ENCODE measurements at regions not wholly inside any gene's neighbourhood (a gene's known extent, or its start where the extent isn't known, plus 50 kb on each side); places are given as distances from the start of the nearest gene placed in this dataset.

DNA sequence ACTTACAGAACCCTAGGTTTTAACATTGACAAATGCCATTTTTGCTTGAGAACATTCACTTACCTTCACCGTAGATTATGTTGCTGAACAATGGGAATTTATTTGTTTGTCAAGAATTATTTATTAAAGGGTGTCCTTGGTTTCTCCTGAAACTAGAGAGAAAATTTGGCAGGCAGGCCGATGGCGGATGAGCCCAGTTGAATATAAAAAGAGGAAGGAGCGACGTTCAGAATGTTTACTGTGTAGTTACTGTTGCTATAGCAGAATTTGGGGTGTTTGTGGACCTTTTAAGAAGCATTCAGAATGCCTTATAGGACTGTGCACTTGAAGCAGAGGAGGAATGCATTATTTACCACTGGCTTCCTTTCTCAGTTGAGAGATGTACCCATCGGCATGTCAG is 268.2 kb downstream of the CDH10 start:
- intact Hi-C loops (cut with DNase I; ENCODE audit: low total_unique reads), result no loop called here
- H3K9me3 ChIP-seq, result no peaks in the 10 kb centered on the region

DNA sequence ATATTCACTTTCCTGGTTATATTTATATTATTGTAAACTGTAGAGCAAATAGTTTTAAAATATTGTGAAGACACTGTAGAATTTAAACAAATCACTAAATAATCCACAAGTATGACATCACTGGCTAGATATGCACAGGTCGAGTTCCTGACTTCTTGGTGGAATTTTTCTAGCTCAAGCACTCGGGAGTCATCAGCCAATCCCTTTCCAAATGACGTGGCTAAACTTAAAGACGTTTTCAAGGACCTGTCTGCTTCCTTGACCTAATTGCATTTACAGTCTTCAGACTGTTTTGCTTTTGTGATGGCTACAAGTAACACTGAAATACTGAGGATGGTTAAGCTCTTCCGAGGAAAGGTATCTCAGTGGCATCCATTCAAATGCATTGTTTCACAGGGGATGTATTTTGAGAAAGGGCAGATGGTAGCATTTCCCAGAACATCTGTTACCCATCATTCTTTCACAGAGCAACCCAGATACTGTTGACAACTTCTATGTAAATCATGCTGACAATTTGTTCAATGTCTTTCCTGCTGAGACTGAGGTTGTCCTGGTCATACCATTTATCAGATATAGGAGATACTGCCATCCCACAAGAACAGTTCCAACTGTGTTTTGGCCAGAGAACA is 262.8 kb downstream of the CDH10 start:
- TF ChIP-seq POLR2A (IDR thresholded peaks at IDR 0.05), result no peak
- TF ChIP-seq, protein P1, sequence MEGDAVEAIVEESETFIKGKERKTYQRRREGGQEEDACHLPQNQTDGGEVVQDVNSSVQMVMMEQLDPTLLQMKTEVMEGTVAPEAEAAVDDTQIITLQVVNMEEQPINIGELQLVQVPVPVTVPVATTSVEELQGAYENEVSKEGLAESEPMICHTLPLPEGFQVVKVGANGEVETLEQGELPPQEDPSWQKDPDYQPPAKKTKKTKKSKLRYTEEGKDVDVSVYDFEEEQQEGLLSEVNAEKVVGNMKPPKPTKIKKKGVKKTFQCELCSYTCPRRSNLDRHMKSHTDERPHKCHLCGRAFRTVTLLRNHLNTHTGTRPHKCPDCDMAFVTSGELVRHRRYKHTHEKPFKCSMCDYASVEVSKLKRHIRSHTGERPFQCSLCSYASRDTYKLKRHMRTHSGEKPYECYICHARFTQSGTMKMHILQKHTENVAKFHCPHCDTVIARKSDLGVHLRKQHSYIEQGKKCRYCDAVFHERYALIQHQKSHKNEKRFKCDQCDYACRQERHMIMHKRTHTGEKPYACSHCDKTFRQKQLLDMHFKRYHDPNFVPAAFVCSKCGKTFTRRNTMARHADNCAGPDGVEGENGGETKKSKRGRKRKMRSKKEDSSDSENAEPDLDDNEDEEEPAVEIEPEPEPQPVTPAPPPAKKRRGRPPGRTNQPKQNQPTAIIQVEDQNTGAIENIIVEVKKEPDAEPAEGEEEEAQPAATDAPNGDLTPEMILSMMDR (IDR thresholded peaks at IDR 0.05 in 4 of 5, conservative IDR thresholded peaks at IDR 0.05 in 1 of 5), result no peak
- Histone ChIP-seq H3K36me3 (no peaks in the 10 kb centered on the region), H3K27me3 (no peaks in the 10 kb centered on the region), H3K27ac (no peak overlapping the region), H3K4me1 (no peaks in the 10 kb centered on the region), H3K9me3 (no peaks in the 10 kb centered on the region), H3K4me3 (no peak overlapping the region)
- intact Hi-C loops (cut with DNase I; ENCODE audit: low total_unique reads), result no loop called here
- ATAC-seq (no peak), DNase-seq (no peak)
- in situ Hi-C loops (cut with MboI; ENCODE audit: low sequenced_read_pairs in 4 of 4), result no loop called here

More for the DNA sequence above, 268.2 kb downstream of the CDH10 start:
- H3K27me3 ChIP-seq, result no peaks in the 10 kb centered on the region
- no peak overlapping the region for H3K4me3 ChIP-seq
- DNase-seq (no peak), ATAC-seq (no peak)
- no peaks in the 10 kb centered on the region for H3K36me3 ChIP-seq
- H3K4me1 ChIP-seq, result no peaks in the 10 kb centered on the region
- no peak overlapping the region for H3K27ac ChIP-seq
- in situ Hi-C loops (cut with MboI; ENCODE audit: low sequenced_read_pairs in 4 of 4), result no loop called here
- TF ChIP-seq, protein P1 (IDR thresholded peaks at IDR 0.05 in 4 of 5, conservative IDR thresholded peaks at IDR 0.05 in 1 of 5), result no peak
- TF ChIP-seq POLR2A (IDR thresholded peaks at IDR 0.05), result no peak

DNA sequence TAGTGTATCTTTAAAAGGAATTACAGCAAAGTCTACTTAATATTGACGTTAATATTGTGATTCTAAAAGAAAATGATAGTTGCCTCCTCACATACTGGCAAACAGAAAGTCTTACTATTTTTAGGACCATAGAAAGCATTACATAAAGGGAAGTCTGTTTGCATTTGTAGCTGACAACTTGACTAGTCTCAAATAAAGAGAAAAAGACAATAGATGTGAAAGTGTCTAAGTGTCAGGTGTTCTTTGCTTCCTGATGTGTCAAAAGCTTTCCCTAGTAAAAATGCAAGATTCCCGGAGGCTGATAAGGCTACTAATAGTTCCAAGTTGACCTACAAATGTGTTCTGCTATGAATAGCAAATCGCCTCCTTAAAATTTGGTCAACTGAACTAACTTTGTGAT is 259.7 kb downstream of the CDH10 start:
- ATAC-seq (no peak), DNase-seq (no peak)
- no peaks in the 10 kb centered on the region for H3K27me3 ChIP-seq
- H3K4me3 ChIP-seq, result no peak overlapping the region
- TF ChIP-seq, protein P1 (IDR thresholded peaks at IDR 0.05 in 4 of 5, conservative IDR thresholded peaks at IDR 0.05 in 1 of 5), result no peak
- TF ChIP-seq POLR2A (IDR thresholded peaks at IDR 0.05), result no peak
- H3K4me1 ChIP-seq, result no peaks in the 10 kb centered on the region
- no peak overlapping the region for H3K27ac ChIP-seq
- intact Hi-C loops (cut with DNase I; ENCODE audit: low total_unique reads), result no loop called here
- no peaks in the 10 kb centered on the region for H3K36me3 ChIP-seq
- no peaks in the 10 kb centered on the region for H3K9me3 ChIP-seq
- in situ Hi-C loops (cut with MboI; ENCODE audit: low sequenced_read_pairs in 4 of 4), result no loop called here

DNA sequence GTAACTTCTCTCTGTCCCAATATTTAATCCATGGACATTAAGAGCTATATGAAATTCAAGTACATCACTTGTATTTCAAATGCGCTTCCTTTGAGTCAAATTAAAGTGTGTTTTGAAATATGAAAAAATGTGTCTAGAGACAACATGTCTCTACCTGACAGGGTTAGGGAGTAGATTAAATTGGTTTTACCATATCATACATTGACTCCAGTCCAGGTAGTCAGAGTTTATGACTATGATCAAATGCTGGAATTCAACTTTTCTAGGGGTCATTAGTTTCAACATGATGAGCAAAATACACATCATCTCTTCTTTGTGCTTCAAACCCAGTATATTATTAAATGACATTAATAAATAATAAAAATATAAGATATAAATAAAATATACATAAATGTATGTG is 259.2 kb downstream of the CDH10 start:
- in situ Hi-C loops (cut with MboI; ENCODE audit: low sequenced_read_pairs in 4 of 4) (no loop called here), intact Hi-C loops (cut with DNase I; ENCODE audit: low total_unique reads) (no loop called here)
- Histone ChIP-seq H3K27me3 (no peaks in the 10 kb centered on the region), H3K9me3 (no peaks in the 10 kb centered on the region), H3K4me3 (no peak overlapping the region), H3K36me3 (no peaks in the 10 kb centered on the region), H3K4me1 (no peaks in the 10 kb centered on the region), H3K27ac (no peak overlapping the region)
- no peak for DNase-seq
- no peak for ATAC-seq
- no peak for TF ChIP-seq POLR2A (IDR thresholded peaks at IDR 0.05)
- TF ChIP-seq, protein P1 (IDR thresholded peaks at IDR 0.05 in 4 of 5, conservative IDR thresholded peaks at IDR 0.05 in 1 of 5), result no peak

DNA sequence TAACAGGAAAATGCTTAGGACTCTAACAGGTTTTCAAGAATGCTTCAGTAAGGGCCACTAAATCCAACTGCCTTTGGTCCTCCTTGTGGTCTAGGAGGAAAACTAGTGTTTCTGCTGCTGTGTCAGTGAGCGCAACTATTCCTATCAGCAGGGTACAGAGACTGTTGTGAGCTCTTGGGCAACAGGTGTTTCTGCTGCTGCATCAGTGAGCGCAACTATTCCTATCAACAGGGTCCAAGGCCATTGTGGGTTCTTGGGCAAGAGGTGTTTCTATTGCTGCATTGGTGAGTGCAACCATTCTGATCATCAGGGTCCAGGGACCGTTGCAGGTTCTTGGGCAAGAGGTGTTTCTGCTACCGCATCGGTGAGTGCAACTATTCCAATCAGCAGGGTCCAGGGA is 256.3 kb downstream of the CDH10 start:
- TF ChIP-seq POLR2A (IDR thresholded peaks at IDR 0.05), result no peak
- TF ChIP-seq, protein P1 (IDR thresholded peaks at IDR 0.05 in 4 of 5, conservative IDR thresholded peaks at IDR 0.05 in 1 of 5), result no peak
- Histone ChIP-seq H3K36me3 (no peaks in the 10 kb centered on the region), H3K27me3 (no peaks in the 10 kb centered on the region), H3K27ac (no peak overlapping the region), H3K4me3 (no peak overlapping the region), H3K9me3 (no peaks in the 10 kb centered on the region), H3K4me1 (no peaks in the 10 kb centered on the region)
- ATAC-seq (no peak), DNase-seq (no peak)
- intact Hi-C loops (cut with DNase I; ENCODE audit: low total_unique reads), result no loop called here
- in situ Hi-C loops (cut with MboI; ENCODE audit: low sequenced_read_pairs in 4 of 4), result no loop called here
